Lower leg skin (tissue), 4 donors: ENCODE measurements at regions not wholly inside any gene's neighbourhood (a gene's known extent, or its start where the extent isn't known, plus 50 kb on each side); places are given as distances from the start of the nearest gene placed in this dataset.

Experiments
- DNase-seq, 2 donors: peaks; one replicate each; pipeline ENCODE4 v3.0.0-alpha.2; 2019; ENCODE audit warnings: low spot score in 2 of 2
- H3K4me3 ChIP-seq: fragments of 200-600 bp; sonication (generic); 2 replicates; pipeline ENCODE4 v1.5.1; 2017; ENCODE audit warnings: mild to moderate bottlenecking, low read depth; ENCODE audit not compliant: poor library complexity, severe bottlenecking
- POLR2A ChIP-seq, 2 donors: fragments of 450-650 bp; IDR thresholded peaks; one replicate each; pipeline ENCODE4 v1.6.1; 2016 to 2017; ENCODE audit warnings: antibody characterized with exemption in 2 of 2, mild to moderate bottlenecking in 1 of 2, moderate library complexity in 1 of 2
- WGBS, 2 donors: methylation state at CpG; one replicate each; pipeline ENCODE4 v1.1.5; 2018; 5-methylcytosine and 5-hydroxymethylcytosine counted together
- intact Hi-C: fragments of 100-400 bp; cut with DNase I; formaldehyde crosslinking; loops from one replicate; pipeline ENCODE4 v1.15.0; 2023; ENCODE audit warnings: low total_unique reads
- TF ChIP-seq, protein P1 (sequence below), 3 donors: fragments of 450-650 bp; IDR thresholded peaks; one replicate each; pipeline ENCODE4 v1.5.1; 2016; ENCODE audit warnings: antibody characterized with exemption in 3 of 3, mild to moderate bottlenecking in 3 of 3, moderate library complexity in 2 of 3

DNA sequence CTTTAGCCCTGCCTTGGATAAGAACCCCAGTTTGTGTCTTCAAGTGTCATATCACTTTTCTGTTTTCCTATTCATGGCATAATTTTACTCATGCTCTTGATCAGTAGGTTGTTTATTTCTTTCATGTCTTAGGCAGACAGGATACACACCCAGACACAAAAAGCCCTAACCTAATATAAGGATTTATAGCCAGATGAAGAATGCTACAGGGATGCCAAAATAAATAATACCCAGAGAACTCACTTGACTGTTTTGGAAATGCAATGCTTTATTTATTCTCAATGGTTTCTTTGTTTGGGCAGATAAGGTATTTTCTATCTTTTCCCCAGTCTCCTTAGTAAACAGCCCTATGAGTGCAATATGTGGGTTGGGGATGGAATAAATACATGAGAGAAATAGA is 424.0 kb upstream of the PDZRN3 start:
- no peak overlapping the region for H3K4me3 ChIP-seq
- TF ChIP-seq, protein P1, sequence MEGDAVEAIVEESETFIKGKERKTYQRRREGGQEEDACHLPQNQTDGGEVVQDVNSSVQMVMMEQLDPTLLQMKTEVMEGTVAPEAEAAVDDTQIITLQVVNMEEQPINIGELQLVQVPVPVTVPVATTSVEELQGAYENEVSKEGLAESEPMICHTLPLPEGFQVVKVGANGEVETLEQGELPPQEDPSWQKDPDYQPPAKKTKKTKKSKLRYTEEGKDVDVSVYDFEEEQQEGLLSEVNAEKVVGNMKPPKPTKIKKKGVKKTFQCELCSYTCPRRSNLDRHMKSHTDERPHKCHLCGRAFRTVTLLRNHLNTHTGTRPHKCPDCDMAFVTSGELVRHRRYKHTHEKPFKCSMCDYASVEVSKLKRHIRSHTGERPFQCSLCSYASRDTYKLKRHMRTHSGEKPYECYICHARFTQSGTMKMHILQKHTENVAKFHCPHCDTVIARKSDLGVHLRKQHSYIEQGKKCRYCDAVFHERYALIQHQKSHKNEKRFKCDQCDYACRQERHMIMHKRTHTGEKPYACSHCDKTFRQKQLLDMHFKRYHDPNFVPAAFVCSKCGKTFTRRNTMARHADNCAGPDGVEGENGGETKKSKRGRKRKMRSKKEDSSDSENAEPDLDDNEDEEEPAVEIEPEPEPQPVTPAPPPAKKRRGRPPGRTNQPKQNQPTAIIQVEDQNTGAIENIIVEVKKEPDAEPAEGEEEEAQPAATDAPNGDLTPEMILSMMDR (IDR thresholded peaks at IDR 0.05): no peak
- no peak for TF ChIP-seq POLR2A (IDR thresholded peaks at IDR 0.05)
- no peak for DNase-seq
- intact Hi-C loops: no loop called here

DNA sequence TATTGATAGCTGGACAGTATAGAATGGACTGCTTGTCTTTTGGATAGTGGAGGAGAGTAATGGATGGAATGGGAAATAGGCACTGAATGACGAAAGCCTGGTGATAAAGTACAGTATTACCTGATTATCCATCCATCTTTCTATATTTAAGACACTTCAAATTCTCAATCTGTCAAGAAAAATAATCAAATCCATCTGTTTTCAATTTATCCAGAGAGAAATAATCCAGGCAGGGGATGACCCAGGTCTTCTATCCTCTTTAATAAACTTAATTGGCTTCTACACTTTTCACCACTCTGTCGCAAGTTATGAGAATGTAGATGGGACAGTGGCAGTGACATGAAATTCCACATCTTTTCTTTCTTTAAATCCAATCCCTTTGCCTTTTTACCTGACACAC is 420.3 kb upstream of the PDZRN3 start:
- TF ChIP-seq, protein P1 (IDR thresholded peaks at IDR 0.05): no peak
- TF ChIP-seq POLR2A (IDR thresholded peaks at IDR 0.05): no peak
- 92 to 94% methylated on average over 2 of the region's 2 CpGs for WGBS, 2 donors
- no peak for DNase-seq
- H3K4me3 ChIP-seq: no peak overlapping the region
- intact Hi-C loops: no loop called here

DNA sequence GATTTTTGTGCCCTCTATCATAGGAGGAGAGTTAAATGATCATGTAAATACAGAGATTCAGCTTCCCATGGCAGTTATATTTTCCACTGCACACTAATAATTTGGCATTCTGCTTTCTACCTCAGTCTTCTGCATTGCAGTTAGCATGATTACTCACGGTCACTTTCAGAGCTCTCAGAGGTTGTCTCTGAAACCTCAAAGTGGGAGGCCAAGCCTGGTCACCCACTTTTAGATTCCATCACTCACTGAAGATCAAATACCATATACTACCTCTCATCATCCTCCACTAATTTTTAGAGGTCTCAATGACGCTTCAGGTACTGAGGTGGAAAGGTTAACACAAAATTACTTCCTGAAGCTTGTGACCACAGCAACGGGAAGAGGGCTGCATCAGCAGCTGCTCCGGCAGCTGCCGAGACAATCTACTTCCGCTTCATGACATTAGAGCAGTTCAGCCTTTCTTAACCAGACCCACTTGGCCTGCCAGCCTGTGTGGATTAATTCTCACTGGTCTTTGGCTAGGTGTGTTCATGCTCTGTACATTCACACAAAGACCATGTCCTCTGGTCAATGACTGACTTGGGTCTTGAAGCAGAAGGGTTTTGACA is 416.4 kb upstream of the PDZRN3 start:
- no peak for DNase-seq
- 48 to 59% methylated on average over 6 of the region's 6 CpGs for WGBS, 2 donors
- TF ChIP-seq, protein P1 (IDR thresholded peaks at IDR 0.05): no peak
- TF ChIP-seq POLR2A (IDR thresholded peaks at IDR 0.05): no peak
- intact Hi-C loops: no loop called here
- no peak overlapping the region for H3K4me3 ChIP-seq

DNA sequence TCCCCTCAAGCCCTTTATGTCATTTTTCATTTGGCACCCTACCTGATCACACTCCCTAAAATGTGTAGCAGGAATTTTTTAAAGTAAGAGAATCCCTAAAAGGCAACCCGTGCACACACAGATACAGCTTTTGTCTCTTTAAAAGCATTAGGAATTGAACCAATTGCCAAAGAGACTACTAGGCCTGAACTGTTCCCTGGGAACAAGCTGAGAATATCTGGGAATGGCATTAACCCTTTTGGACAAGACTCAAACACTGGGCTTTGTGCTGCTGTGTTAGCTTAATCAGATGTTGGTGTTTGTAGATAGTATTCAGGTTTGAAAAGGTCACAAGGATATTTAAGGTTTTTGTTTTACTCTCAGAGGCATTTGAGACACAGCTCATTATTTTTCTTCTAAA is 414.4 kb upstream of the PDZRN3 start:
- no peak overlapping the region for H3K4me3 ChIP-seq
- intact Hi-C loops: no loop called here
- DNase-seq: no peak
- WGBS, 2 donors: 33 to 56% methylated on average over 1 of the region's 1 CpG
- TF ChIP-seq POLR2A (IDR thresholded peaks at IDR 0.05): no peak

DNA sequence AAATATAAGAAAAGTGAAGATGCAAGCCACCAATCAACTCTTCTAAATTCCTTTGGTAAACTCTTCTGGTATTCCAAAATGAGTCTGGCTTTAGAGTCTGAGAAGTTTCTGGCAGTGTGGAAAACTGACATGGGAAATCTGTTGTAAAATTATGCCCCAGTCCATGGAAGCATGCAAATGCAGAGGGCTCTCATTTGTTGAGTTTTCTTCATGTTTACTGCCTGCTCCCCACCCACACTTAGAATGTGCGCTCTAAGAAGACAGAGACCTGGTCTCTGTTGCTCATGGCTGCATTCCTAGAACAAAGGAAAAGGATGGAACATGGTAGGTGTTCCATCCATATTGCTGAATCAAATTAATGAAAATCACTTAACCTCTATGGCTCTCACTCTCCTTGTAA is 411.8 kb upstream of the PDZRN3 start:
- DNase-seq: no peak
- no peak overlapping the region for H3K4me3 ChIP-seq
- 0% methylated on average over 1 of the region's 1 CpG for WGBS, 2 donors
- TF ChIP-seq, protein P1 (IDR thresholded peaks at IDR 0.05): no peak
- TF ChIP-seq POLR2A (IDR thresholded peaks at IDR 0.05): no peak
- intact Hi-C loops: no loop called here

DNA sequence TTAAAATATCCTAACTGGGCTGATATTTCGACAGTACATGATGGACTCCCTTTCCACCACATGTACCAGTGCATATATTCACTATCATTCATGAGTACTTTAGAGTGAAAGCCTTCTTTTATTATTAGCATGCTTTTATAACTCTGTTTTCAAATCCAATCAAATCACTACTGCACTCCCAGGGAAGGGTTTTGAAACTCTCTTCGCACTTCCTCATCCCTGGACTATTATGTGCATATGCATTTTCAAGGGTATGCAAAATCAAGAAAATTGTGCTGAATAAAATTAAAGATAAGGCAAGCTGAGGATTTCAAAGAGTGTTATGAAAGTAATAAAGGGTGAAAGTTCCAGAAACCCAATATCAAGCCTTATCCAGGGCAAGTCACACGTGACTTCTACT is 411.4 kb upstream of the PDZRN3 start:
- no peak overlapping the region for H3K4me3 ChIP-seq
- intact Hi-C loops: no loop called here
- DNase-seq: no peak
- WGBS, 2 donors: 87 to 88% methylated on average over 3 of the region's 3 CpGs
- TF ChIP-seq, protein P1 (IDR thresholded peaks at IDR 0.05): no peak
- no peak for TF ChIP-seq POLR2A (IDR thresholded peaks at IDR 0.05)
